Mesothelial cell of epicardium (in vitro differentiated cells): ENCODE measurements at regions not wholly inside any gene's neighbourhood (a gene's known extent, or its start where the extent isn't known, plus 50 kb on each side); places are given as distances from the start of the nearest gene placed in this dataset.

Experiments
- DNase-seq, 2 experiments: peaks; one replicate each; pipeline ENCODE4 v3.0.0; 2021; ENCODE audit warnings: low spot score in 2 of 2; ENCODE audit not compliant: unreplicated experiment in 2 of 2
- H3K27ac Mint-ChIP-seq: 2 replicates; pipeline ENCODE4 v1.8.0; 2021; ENCODE audit warnings: mixed read lengths
- H3K27me3 Mint-ChIP-seq: 2 replicates; pipeline ENCODE4 v1.8.0; 2021; ENCODE audit warnings: low read depth, mixed read lengths
- H3K36me3 Mint-ChIP-seq: 2 replicates; pipeline ENCODE4 v1.8.0; 2021; ENCODE audit warnings: mixed read lengths
- H3K4me1 Mint-ChIP-seq: 2 replicates; pipeline ENCODE4 v1.8.0; 2021; ENCODE audit warnings: mixed read lengths
- H3K4me3 Mint-ChIP-seq: 2 replicates; pipeline ENCODE4 v1.8.0; 2021; ENCODE audit warnings: mild to moderate bottlenecking, moderate library complexity, mixed read lengths
- H3K9me3 Mint-ChIP-seq: 2 replicates; pipeline ENCODE4 v1.8.0; 2021; ENCODE audit warnings: mixed read lengths
- TF ChIP-seq, protein P1 (sequence below): fragments of 200-600 bp; sonication (generic); IDR thresholded peaks from one replicate; pipeline ENCODE4 v1.5.0; 2021; ENCODE audit warnings: antibody characterized with exemption; ENCODE audit not compliant: unreplicated experiment

DNA sequence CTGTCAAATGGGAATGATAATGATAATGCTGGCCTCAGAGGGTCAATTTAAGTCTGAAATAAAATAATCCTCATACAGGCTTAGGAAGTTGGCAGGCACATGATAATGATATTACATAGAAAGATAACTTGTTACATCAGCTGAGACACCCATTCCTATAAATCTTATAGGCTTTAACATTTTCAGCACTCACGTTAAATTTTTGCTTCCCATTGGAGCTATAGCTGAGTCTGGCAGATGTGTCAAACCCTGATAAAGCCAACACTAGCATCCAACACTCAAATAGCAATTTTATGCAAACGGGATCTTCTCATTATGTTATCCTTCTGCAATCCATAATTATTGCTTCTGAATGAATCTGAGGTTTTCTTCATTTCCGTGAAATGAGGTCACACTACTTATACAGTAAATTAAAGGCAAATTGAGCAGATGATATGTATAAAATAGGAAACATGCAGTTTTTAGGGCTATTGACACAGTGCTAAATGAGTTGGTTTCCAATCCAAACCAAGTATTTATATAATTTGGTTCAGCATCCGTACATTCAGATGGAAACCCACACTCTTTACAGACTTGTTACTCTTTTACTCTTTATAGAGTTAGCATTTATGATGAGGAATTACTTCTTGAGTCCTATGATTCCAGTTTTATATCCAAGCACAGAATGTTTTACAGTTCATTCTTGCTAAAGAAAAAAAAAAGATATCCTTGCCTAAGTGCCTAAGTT is 481.6 kb downstream of the BTBD3 start:
- DNase-seq: no peak
- Mint-ChIP-seq H3K27me3 (no peaks in the 10 kb centered on the region), H3K4me3 (no peak overlapping the region), H3K27ac (no peak overlapping the region), H3K4me1 (peaks cover 13% of the 10 kb centered on the region), H3K36me3 (no peaks in the 10 kb centered on the region), H3K9me3 (peaks cover 8% of the 10 kb centered on the region)
- TF ChIP-seq, protein P1, sequence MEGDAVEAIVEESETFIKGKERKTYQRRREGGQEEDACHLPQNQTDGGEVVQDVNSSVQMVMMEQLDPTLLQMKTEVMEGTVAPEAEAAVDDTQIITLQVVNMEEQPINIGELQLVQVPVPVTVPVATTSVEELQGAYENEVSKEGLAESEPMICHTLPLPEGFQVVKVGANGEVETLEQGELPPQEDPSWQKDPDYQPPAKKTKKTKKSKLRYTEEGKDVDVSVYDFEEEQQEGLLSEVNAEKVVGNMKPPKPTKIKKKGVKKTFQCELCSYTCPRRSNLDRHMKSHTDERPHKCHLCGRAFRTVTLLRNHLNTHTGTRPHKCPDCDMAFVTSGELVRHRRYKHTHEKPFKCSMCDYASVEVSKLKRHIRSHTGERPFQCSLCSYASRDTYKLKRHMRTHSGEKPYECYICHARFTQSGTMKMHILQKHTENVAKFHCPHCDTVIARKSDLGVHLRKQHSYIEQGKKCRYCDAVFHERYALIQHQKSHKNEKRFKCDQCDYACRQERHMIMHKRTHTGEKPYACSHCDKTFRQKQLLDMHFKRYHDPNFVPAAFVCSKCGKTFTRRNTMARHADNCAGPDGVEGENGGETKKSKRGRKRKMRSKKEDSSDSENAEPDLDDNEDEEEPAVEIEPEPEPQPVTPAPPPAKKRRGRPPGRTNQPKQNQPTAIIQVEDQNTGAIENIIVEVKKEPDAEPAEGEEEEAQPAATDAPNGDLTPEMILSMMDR: no peak

DNA sequence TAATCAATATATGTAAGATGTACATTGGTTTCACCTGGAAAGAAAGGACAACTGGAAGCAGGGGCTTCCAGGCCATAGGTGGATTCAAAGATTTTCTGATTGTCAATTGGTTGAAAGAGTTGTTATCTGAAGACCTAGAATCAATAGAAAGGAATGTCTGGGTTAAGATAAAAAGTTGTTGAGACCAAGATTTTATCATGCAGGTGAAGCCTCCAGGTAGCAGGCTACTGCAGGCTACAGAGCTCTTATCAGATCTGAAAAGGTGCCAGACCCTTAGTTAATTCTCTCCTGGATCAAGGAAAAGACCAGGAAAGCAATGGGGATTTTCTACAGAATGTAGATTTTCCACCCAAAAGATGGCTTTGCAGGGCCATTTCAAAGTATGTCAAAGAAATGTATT is 487.2 kb downstream of the BTBD3 start:
- Mint-ChIP-seq H3K4me3 (no peak overlapping the region), H3K27me3 (no peaks in the 10 kb centered on the region), H3K9me3 (peaks cover 40% of the 10 kb centered on the region), H3K27ac (no peak overlapping the region), H3K36me3 (peaks cover 5% of the 10 kb centered on the region), H3K4me1 (peaks cover 3% of the 10 kb centered on the region)
- no peak for DNase-seq
- TF ChIP-seq, protein P1: no peak

DNA sequence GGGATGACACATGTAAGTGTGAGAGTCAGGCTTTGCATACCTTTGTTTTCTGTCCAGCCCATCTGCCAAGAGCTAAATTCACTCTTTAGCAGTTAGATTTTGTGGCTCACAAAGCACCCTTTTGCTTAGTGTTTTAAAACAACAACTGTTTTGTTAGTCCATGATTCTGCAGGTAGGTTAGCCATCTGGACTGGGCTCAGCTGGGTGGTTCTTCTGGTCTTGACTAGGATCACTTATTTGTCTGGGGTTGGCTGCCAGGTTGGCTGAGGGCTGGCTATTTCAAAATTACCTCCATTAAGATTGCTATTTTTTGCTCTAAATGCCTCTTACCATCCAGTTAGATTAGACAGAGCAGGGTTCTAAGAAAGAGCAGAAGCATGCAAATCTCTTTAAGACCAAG is 489.3 kb downstream of the BTBD3 start:
- no peak for DNase-seq
- Mint-ChIP-seq H3K4me1 (peaks cover 4% of the 10 kb centered on the region), H3K9me3 (peaks cover 40% of the 10 kb centered on the region), H3K36me3 (peaks cover 5% of the 10 kb centered on the region), H3K27me3 (no peaks in the 10 kb centered on the region), H3K27ac (no peak overlapping the region), H3K4me3 (no peak overlapping the region)
- TF ChIP-seq, protein P1: no peak

DNA sequence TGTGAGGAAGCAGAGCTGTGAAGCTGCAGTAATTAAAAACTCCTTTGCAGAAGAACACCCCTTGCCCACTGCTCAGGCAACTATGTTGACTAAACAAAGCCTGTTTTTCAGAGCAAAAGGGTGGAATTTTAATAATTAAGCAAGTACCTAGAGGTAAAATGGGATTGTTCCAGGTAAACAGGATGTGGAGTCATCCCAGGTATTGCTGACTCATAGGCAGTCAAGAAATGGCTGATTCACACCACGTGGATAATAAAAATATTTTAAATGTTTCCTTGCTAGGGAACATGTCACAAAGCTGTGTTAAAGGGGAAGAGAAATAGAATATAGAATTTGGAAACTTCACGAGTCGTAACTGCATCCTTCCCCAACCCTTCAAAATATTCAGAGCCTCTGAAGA is 491.8 kb downstream of the BTBD3 start:
- peaks cover 5% of the 10 kb centered on the region for H3K36me3 Mint-ChIP-seq

DNA sequence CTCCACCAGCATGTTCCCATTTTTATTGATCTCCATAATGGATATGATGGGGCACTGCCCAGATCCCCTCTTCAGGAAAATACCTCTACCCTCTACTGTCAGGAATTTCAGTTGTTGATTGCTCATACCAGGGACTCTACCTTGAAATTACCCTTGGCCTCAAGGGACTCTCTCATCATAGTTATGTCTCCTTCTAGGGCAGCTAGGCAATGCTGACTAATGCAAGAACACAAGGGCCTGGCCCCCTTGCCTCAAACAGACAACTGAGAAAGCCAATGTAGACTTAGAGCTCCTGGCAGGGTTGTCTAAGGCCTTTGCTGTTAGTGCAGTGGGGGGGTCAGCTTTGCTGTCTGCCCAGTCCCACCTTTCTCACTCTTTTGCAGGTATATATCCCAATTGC is 493.1 kb downstream of the BTBD3 start:
- Mint-ChIP-seq H3K27ac (no peak overlapping the region), H3K27me3 (no peaks in the 10 kb centered on the region), H3K9me3 (peaks cover 29% of the 10 kb centered on the region), H3K4me3 (no peak overlapping the region), H3K4me1 (peaks cover 34% of the 10 kb centered on the region), H3K36me3 (peaks cover 3% of the 10 kb centered on the region)
- no peak for DNase-seq
- TF ChIP-seq, protein P1: no peak

More for the DNA sequence above, 491.8 kb downstream of the BTBD3 start:
- no peak overlapping the region for H3K4me3 Mint-ChIP-seq
- peaks cover 21% of the 10 kb centered on the region for H3K4me1 Mint-ChIP-seq
- no peak overlapping the region for H3K27ac Mint-ChIP-seq
- no peaks in the 10 kb centered on the region for H3K27me3 Mint-ChIP-seq
- no peak for DNase-seq
- TF ChIP-seq, protein P1: no peak
- H3K9me3 Mint-ChIP-seq: peaks cover 33% of the 10 kb centered on the region
